ENCODE measurements at regions not wholly inside any gene's neighbourhood (a gene's known extent, or its start where the extent isn't known, plus 50 kb on each side); places are given as distances from the start of the nearest gene placed in this dataset.

- TF ChIP-seq CTCF (IDR thresholded peaks at IDR 0.05) (no peak), POLR2A (IDR thresholded peaks at IDR 0.05) (no peak)
These were observed 134.2 kb downstream of the DICER1 start for GRCh38 chr14:95023115-95023514.
